Vagina (tissue), 2 donors: ENCODE measurements at regions not wholly inside any gene's neighbourhood (a gene's known extent, or its start where the extent isn't known, plus 50 kb on each side); places are given as distances from the start of the nearest gene placed in this dataset.

Experiments used
- DNase-seq, 2 donors: peaks; one replicate each; pipeline ENCODE4 v3.0.0-alpha.2; 2017; ENCODE audit errors: extremely low spot score in 2 of 2
- H3K27ac ChIP-seq: fragments of 200-600 bp; sonication (generic); one replicate; pipeline ENCODE4 v1.5.1; 2019
- H3K27me3 ChIP-seq: fragments of 200-600 bp; sonication (generic); one replicate; pipeline ENCODE4 v1.5.1; 2019
- H3K36me3 ChIP-seq, 2 donors: fragments of 200-600 bp; sonication (generic); one replicate each; pipeline ENCODE4 v1.5.1; 2017 to 2019
- H3K4me1 ChIP-seq: fragments of 200-600 bp; sonication (generic); one replicate; pipeline ENCODE4 v1.5.1; 2019
- H3K4me3 ChIP-seq, 2 donors: fragments of 200-600 bp; sonication (generic); 1 replicate in 1 of 2; 2 replicates in 1 of 2; pipeline ENCODE4 v1.5.1; 2016 to 2019
- H3K9me3 ChIP-seq: fragments of 200-600 bp; sonication (generic); one replicate; pipeline ENCODE4 v1.5.1; 2019
- POLR2A ChIP-seq, 2 donors: fragments of 450-650 bp; IDR thresholded peaks; one replicate each; pipeline ENCODE4 v1.6.1; 2017; ENCODE audit warnings: antibody characterized with exemption in 2 of 2, mild to moderate bottlenecking in 2 of 2, moderate library complexity in 2 of 2
- POLR2AphosphoS5 ChIP-seq, 2 donors: sonication (generic); formaldehyde crosslinking; IDR thresholded peaks; one replicate each; pipeline ENCODE4 v1.9.0; 2017; ENCODE audit warnings: antibody characterized with exemption in 2 of 2, mild to moderate bottlenecking in 2 of 2, low read depth in 1 of 2; ENCODE audit not compliant: insufficient read depth in 1 of 2
- intact Hi-C: fragments of 100-400 bp; cut with DNase I; formaldehyde crosslinking; loops from one replicate; pipeline ENCODE4 v1.15.1; 2023
- TF ChIP-seq, protein P1 (sequence below), 3 experiments: fragments of 450-650 bp in 2 of 3; fragments of 200-600 bp in 1 of 3; sonication (generic) in 1 of 3; IDR thresholded peaks; one replicate each; pipeline ENCODE4 v1.5.1; 2017 to 2019; ENCODE audit warnings: antibody characterized with exemption in 3 of 3, mild to moderate bottlenecking in 2 of 3, moderate library complexity in 2 of 3

DNA sequence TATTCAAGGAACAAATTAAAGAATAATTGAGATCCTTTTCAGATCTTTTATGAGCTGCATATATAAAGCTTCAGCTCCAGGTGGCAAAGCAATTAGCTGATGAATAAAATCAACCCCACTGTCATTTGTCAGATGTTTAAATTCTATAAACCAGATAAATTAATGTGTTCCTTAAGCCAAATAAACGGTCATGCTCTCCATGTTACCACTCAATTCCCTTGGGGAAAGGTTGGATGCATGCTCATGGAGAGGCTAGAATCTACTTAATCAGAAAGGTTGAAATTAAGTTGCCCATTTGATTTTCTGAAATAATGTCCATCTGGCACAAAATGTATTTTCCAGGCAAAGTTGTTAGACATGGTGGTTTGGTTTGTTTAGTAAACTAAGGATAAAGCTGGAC lies 282.5 kb upstream of the SPRED2 start:
- Histone ChIP-seq H3K4me3 (no peak overlapping the region), H3K27me3 (no peaks in the 10 kb centered on the region), H3K9me3 (no peaks in the 10 kb centered on the region), H3K4me1 (no peaks in the 10 kb centered on the region), H3K36me3 (no peaks in the 10 kb centered on the region), H3K27ac (no peak overlapping the region)
- TF ChIP-seq POLR2AphosphoS5 (IDR thresholded peaks at IDR 0.05; ENCODE audit: insufficient read depth in 1 of 2, low read depth in 1 of 2) (no peak), POLR2A (IDR thresholded peaks at IDR 0.05) (no peak)
- TF ChIP-seq, protein P1, sequence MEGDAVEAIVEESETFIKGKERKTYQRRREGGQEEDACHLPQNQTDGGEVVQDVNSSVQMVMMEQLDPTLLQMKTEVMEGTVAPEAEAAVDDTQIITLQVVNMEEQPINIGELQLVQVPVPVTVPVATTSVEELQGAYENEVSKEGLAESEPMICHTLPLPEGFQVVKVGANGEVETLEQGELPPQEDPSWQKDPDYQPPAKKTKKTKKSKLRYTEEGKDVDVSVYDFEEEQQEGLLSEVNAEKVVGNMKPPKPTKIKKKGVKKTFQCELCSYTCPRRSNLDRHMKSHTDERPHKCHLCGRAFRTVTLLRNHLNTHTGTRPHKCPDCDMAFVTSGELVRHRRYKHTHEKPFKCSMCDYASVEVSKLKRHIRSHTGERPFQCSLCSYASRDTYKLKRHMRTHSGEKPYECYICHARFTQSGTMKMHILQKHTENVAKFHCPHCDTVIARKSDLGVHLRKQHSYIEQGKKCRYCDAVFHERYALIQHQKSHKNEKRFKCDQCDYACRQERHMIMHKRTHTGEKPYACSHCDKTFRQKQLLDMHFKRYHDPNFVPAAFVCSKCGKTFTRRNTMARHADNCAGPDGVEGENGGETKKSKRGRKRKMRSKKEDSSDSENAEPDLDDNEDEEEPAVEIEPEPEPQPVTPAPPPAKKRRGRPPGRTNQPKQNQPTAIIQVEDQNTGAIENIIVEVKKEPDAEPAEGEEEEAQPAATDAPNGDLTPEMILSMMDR (IDR thresholded peaks at IDR 0.05): no peak
- intact Hi-C loops: no loop called here
- DNase-seq: no peak

DNA sequence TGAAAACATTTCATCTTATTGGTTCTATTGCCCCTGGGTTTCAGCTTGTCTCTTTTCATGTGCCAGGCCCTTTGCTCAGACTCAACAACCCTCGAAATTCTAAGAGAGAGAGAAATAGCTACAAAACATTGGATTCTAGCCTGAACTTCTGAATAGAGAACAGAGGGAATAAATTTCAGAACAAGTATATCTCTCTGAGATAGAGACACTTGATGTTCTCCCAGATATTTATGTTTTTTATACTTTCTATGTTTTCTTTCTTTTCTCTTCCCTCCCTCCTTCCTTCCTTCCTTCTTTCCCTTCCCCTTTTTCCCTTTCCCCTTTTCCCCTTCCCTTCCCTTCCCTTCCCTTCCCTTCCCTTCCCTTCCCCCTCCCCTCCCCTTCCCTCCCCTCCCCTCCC lies 279.5 kb upstream of the SPRED2 start:
- H3K36me3 ChIP-seq: no peaks in the 10 kb centered on the region
- H3K27ac ChIP-seq: no peak overlapping the region
- no peaks in the 10 kb centered on the region for H3K4me1 ChIP-seq
- intact Hi-C loops: no loop called here
- DNase-seq: no peak
- TF ChIP-seq POLR2A (IDR thresholded peaks at IDR 0.05): no peak
- TF ChIP-seq POLR2AphosphoS5 (IDR thresholded peaks at IDR 0.05; ENCODE audit: insufficient read depth in 1 of 2, low read depth in 1 of 2): no peak
- TF ChIP-seq, protein P1 (IDR thresholded peaks at IDR 0.05): no peak
- H3K9me3 ChIP-seq: no peaks in the 10 kb centered on the region
- no peaks in the 10 kb centered on the region for H3K27me3 ChIP-seq
- no peak overlapping the region for H3K4me3 ChIP-seq

DNA sequence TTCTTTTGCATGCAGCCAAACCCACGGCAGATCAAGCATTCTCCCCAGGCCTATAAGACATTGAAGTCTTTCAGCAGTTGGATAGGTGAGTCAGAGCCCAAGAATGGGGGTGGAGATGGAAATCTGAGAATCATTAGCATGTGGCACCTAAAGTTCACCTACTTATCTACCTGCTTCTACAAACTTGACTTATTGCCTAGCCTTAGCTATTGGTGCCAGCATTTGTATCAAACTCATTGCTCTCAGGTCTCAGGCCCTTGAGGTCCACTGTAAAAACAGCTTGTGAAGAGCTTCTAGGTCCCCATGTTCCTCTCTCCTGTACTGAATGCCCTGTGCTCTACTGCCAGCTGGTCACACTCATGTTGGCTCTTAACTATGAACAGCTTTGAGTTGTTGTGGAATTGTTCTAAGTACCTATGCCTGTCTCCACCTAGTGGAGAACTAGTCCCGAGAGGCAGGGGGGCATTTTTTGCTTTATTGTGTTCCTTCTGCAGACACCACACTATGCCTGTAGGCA lies 278.4 kb upstream of the SPRED2 start:
- Histone ChIP-seq H3K4me3 (no peak overlapping the region), H3K27ac (no peak overlapping the region), H3K9me3 (no peaks in the 10 kb centered on the region), H3K27me3 (no peaks in the 10 kb centered on the region), H3K36me3 (no peaks in the 10 kb centered on the region), H3K4me1 (no peaks in the 10 kb centered on the region)
- intact Hi-C loops: no loop called here
- no peak for DNase-seq
- no peak for TF ChIP-seq POLR2AphosphoS5 (IDR thresholded peaks at IDR 0.05; ENCODE audit: insufficient read depth in 1 of 2, low read depth in 1 of 2)
- TF ChIP-seq, protein P1 (IDR thresholded peaks at IDR 0.05): no peak
- TF ChIP-seq POLR2A (IDR thresholded peaks at IDR 0.05): no peak

DNA sequence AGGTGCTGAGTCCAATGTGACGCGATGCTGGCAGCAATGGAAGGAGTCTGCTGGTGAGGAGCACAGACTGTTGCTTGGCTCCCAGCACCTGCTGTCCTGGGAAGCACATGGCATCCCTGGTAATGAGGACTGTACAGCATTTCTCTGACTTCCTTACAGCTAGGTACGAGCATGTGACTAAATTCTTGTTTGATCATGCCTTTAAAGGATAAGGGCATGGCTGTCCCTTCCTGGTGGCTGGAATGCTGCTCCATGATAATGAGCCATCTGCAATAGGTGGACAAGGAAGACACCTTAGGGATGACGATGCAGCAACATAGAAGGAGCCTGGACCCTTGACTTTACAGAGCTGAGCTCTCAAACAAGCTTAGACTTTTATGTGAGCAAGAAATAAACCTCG lies 278.0 kb upstream of the SPRED2 start:
- TF ChIP-seq, protein P1 (IDR thresholded peaks at IDR 0.05): no peak
- TF ChIP-seq POLR2A (IDR thresholded peaks at IDR 0.05) (no peak), POLR2AphosphoS5 (IDR thresholded peaks at IDR 0.05; ENCODE audit: insufficient read depth in 1 of 2, low read depth in 1 of 2) (no peak)
- H3K36me3 ChIP-seq: no peaks in the 10 kb centered on the region
- no peak for DNase-seq
- intact Hi-C loops: no loop called here
- no peaks in the 10 kb centered on the region for H3K9me3 ChIP-seq
- H3K27ac ChIP-seq: no peak overlapping the region
- no peaks in the 10 kb centered on the region for H3K27me3 ChIP-seq
- H3K4me3 ChIP-seq: no peak overlapping the region
- no peaks in the 10 kb centered on the region for H3K4me1 ChIP-seq

DNA sequence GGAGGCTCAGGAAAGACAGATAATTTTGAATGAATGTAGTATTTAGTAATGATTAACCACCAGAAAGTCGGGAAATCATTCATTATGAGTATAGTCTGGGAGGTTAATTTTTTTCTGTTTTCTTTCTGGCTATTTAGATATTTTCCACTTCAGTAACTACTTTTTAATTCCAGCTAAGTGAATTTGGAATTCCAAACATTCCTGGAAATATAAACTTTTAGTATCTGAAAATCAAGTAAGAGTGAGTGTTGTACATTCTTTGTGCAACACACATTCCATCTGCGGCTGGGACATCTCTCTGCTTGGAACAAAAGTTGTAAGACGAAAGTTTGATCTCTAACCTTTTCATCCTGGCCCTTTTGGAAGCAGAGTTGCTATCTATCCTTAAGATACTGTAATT lies 275.7 kb upstream of the SPRED2 start:
- no peaks in the 10 kb centered on the region for H3K9me3 ChIP-seq
- H3K27me3 ChIP-seq: no peaks in the 10 kb centered on the region
- no peaks in the 10 kb centered on the region for H3K4me1 ChIP-seq
- DNase-seq: no peak
- no peak overlapping the region for H3K4me3 ChIP-seq
- H3K27ac ChIP-seq: no peak overlapping the region
- TF ChIP-seq POLR2A (IDR thresholded peaks at IDR 0.05): no peak
- TF ChIP-seq POLR2AphosphoS5 (IDR thresholded peaks at IDR 0.05; ENCODE audit: insufficient read depth in 1 of 2, low read depth in 1 of 2): no peak
- TF ChIP-seq, protein P1 (IDR thresholded peaks at IDR 0.05): no peak
- H3K36me3 ChIP-seq: no peaks in the 10 kb centered on the region
- intact Hi-C loops: no loop called here
